Testis (tissue), 2 donors: ENCODE measurements at regions not wholly inside any gene's neighbourhood (a gene's known extent, or its start where the extent isn't known, plus 50 kb on each side); places are given as distances from the start of the nearest gene placed in this dataset.

Source experiments
- CTCF ChIP-seq, 3 experiments: fragments of 450-650 bp in 2 of 3; fragments of 200-600 bp in 1 of 3; sonication (generic) in 1 of 3; IDR thresholded peaks; one replicate each; pipeline ENCODE4 v1.5.1; 2016 to 2019; ENCODE audit warnings: antibody characterized with exemption in 3 of 3, mild to moderate bottlenecking in 2 of 3, moderate library complexity in 1 of 3
- POLR2A ChIP-seq: fragments of 450-650 bp; IDR thresholded peaks from one replicate; pipeline ENCODE4 v1.6.1; 2017; ENCODE audit warnings: antibody characterized with exemption, mild to moderate bottlenecking, moderate library complexity

DNA sequence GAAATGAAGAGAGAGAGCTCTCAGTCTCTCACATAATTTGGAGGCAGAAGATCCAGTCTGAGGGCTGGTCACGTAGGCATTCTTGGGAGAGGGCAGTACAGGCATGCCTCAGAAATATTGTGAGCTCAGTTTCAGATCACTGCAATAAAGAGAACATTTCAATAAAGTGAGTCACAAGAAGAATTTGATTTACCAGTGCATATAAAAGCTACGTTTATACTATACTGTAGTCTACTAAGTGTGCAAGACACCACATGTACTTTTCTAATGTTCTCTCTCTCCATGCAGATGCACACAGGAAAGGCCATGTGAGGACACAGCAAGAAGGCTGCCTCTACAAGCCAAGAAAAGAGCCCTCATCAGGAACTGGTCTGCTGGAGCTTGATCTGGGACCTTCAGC is 583.5 kb upstream of the FAT1 start:
- TF ChIP-seq CTCF (IDR thresholded peaks at IDR 0.05) (no peak), POLR2A (no peak)
